ENCODE measurements at regions not wholly inside any gene's neighbourhood (a gene's known extent, or its start where the extent isn't known, plus 50 kb on each side); places are given as distances from the start of the nearest gene placed in this dataset.

DNA sequence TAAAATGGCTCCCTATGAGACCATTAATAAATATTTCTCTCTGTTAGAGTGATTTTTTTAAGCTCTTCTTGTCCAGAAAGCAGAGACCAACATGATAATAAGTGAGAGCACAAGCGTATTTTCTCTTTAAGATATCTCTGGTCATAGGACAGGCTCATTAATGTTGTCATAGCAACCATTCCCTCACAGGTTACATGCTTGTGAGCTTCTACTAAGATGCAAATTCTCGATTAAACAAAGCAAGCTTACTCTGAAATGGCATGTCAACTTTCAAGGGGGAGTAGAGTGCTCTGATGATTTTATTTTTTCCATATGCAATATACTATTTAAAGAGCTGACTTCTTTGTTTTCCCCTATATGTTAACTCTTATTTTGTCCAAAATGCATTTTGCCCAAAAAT lies 487.2 kb upstream of the LCORL start:
- TF ChIP-seq, protein P1, sequence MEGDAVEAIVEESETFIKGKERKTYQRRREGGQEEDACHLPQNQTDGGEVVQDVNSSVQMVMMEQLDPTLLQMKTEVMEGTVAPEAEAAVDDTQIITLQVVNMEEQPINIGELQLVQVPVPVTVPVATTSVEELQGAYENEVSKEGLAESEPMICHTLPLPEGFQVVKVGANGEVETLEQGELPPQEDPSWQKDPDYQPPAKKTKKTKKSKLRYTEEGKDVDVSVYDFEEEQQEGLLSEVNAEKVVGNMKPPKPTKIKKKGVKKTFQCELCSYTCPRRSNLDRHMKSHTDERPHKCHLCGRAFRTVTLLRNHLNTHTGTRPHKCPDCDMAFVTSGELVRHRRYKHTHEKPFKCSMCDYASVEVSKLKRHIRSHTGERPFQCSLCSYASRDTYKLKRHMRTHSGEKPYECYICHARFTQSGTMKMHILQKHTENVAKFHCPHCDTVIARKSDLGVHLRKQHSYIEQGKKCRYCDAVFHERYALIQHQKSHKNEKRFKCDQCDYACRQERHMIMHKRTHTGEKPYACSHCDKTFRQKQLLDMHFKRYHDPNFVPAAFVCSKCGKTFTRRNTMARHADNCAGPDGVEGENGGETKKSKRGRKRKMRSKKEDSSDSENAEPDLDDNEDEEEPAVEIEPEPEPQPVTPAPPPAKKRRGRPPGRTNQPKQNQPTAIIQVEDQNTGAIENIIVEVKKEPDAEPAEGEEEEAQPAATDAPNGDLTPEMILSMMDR (conservative IDR thresholded peaks at IDR 0.05 in 1 of 2, IDR thresholded peaks at IDR 0.05 in 1 of 2; ENCODE audit: extremely low read depth in 1 of 2, insufficient read depth in 1 of 2, low read depth in 1 of 2, low read length in 2 of 2): no peak
- TF ChIP-seq EZH2 (IDR thresholded peaks at IDR 0.05; ENCODE audit: borderline replicate concordance, low read length): no peak
